ENCODE measurements at regions not wholly inside any gene's neighbourhood (a gene's known extent, or its start where the extent isn't known, plus 50 kb on each side); places are given as distances from the start of the nearest gene placed in this dataset.

DNA sequence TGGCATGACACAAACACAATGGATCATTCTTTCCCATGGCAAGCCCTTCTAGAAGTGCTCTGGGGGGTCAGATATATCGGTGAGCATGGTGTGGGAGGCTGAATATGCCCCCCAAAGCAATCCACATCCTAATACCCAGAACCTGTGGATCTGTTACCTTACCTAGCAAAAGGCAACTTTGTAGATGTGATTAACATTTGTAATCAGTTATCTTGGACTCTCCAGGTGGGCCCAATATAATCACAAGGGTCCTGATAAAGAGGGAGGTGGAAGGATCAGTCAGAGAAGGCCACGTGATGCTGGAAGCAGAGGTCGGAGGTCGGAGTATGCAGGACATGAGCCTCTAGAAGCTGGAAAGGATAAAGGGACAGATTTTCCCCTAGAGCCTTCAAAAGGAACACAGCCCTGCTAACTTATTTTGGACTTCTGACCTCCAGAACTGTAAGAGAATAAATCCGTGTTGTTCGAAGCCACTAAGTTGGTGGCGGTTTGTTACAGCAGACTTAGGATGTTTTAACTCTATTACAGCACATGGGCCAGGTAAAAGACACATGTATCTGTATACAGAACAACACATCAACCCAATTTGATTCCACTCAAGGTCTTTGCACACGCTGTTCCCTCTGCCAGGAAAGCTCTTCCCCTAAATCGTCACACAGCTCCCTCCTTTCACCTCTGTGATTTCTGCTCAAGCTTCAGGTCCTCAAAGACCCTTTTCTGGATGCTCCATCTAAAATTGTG lies 115.3 kb downstream of the NOG start:
- TF ChIP-seq CTCF (IDR thresholded peaks at IDR 0.05) (no peak), POLR2A (IDR thresholded peaks at IDR 0.05) (no peak), POLR2AphosphoS5 (IDR thresholded peaks at IDR 0.05) (no peak)

Measured in sigmoid colon (tissue), 4 donors.